Type B pancreatic cell (in vitro differentiated cells): ENCODE measurements at regions not wholly inside any gene's neighbourhood (a gene's known extent, or its start where the extent isn't known, plus 50 kb on each side); places are given as distances from the start of the nearest gene placed in this dataset.

ENCODE experiments used
- DNase-seq: peaks from one replicate; pipeline ENCODE4 v3.0.0; 2021; ENCODE audit warnings: mixed read lengths; ENCODE audit not compliant: unreplicated experiment; ENCODE audit errors: extremely low spot score
- H3K27ac Mint-ChIP-seq: 2 replicates; pipeline ENCODE4 v1.8.0; 2021; ENCODE audit warnings: mild to moderate bottlenecking, mixed read lengths
- H3K27me3 Mint-ChIP-seq: 2 replicates; pipeline ENCODE4 v1.8.0; 2021; ENCODE audit warnings: mixed read lengths
- H3K36me3 Mint-ChIP-seq: 2 replicates; pipeline ENCODE4 v1.8.0; 2021; ENCODE audit warnings: mixed read lengths
- H3K4me1 Mint-ChIP-seq: one replicate; pipeline ENCODE4 v1.8.0; 2021; ENCODE audit warnings: mixed read lengths; ENCODE audit not compliant: unreplicated experiment
- H3K4me3 Mint-ChIP-seq: 2 replicates; pipeline ENCODE4 v1.8.0; 2021; ENCODE audit warnings: mild to moderate bottlenecking, mixed read lengths
- H3K9me3 Mint-ChIP-seq: 2 replicates; pipeline ENCODE4 v1.8.0; 2021; ENCODE audit warnings: mixed read lengths
- TF ChIP-seq, protein P1 (sequence below): fragments of 200-600 bp; sonication (generic); conservative IDR thresholded peaks from 2 replicates; pipeline ENCODE4 v1.5.0; 2021; ENCODE audit warnings: antibody characterized with exemption, mild to moderate bottlenecking

DNA sequence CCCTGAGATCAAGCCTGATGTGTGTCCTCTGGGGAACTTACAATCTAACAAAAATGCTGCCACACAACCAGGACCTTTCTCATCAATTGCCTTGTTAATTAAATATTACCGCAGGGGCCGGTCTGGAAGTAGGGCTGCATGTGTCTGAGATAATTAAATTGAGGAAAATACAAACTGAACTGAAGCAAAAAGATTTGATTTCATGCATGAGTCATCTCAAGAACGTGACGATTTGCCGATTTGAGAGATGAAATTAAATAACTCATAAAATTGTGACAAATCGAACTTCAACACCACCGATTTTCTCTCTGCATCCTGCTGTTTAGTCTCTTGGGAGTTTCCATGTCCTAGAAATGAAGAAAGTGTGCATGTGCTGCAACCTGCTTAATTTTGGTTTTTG is 94.6 kb upstream of the DAAM1 start:
- Mint-ChIP-seq H3K27me3 (peaks cover 5% of the 10 kb centered on the region), H3K9me3 (no peaks in the 10 kb centered on the region), H3K27ac (no peak overlapping the region), H3K4me1 (peaks cover 5% of the 10 kb centered on the region), H3K4me3 (no peak overlapping the region), H3K36me3 (no peaks in the 10 kb centered on the region)
- no peak for DNase-seq
- TF ChIP-seq, protein P1, sequence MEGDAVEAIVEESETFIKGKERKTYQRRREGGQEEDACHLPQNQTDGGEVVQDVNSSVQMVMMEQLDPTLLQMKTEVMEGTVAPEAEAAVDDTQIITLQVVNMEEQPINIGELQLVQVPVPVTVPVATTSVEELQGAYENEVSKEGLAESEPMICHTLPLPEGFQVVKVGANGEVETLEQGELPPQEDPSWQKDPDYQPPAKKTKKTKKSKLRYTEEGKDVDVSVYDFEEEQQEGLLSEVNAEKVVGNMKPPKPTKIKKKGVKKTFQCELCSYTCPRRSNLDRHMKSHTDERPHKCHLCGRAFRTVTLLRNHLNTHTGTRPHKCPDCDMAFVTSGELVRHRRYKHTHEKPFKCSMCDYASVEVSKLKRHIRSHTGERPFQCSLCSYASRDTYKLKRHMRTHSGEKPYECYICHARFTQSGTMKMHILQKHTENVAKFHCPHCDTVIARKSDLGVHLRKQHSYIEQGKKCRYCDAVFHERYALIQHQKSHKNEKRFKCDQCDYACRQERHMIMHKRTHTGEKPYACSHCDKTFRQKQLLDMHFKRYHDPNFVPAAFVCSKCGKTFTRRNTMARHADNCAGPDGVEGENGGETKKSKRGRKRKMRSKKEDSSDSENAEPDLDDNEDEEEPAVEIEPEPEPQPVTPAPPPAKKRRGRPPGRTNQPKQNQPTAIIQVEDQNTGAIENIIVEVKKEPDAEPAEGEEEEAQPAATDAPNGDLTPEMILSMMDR: no peak

DNA sequence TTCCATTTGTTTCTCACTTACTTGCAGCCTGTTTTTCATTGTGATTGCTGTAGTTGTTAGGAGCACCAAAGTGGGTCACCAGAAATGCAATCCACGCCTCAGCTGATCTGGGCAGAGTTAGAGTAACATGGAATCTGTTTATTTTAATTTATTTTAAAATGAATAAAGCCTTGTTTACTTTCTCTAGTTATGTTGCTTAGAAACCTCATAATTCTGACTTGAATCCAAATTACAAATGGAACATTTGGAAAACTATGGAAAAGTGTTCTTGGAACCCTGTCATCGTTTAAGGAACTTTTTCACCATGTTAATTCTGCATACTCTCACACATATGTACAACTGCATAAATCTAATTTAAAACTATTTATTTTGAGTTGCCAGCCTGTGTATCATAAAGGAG is 92.2 kb upstream of the DAAM1 start:
- no peak overlapping the region for H3K27ac Mint-ChIP-seq
- no peak overlapping the region for H3K4me3 Mint-ChIP-seq
- TF ChIP-seq, protein P1: no peak
- peaks cover 5% of the 10 kb centered on the region for H3K27me3 Mint-ChIP-seq
- H3K36me3 Mint-ChIP-seq: no peaks in the 10 kb centered on the region
- H3K9me3 Mint-ChIP-seq: no peaks in the 10 kb centered on the region
- peaks cover 5% of the 10 kb centered on the region for H3K4me1 Mint-ChIP-seq
- no peak for DNase-seq

DNA sequence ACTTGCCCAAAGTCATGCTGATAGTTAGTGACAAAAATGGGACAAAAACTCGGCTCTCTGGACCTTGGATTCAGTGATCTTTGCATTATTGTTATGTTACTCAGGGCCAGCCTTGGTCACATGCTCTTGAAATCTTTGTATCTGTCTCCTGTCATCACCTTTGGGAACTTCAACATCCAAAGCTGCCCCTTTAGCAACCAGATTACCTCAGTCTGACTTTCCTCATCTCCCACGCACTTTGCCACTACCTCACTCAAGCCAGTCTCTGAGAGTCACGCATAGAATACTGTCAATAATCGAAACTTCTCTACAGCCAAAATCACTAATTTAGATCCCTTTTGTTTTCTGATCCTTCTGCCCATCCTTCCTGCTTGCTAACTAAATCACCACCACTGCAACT is 90.8 kb upstream of the DAAM1 start:
- TF ChIP-seq, protein P1: no peak
- Mint-ChIP-seq H3K27ac (no peak overlapping the region), H3K36me3 (no peaks in the 10 kb centered on the region), H3K4me1 (peaks cover 5% of the 10 kb centered on the region), H3K4me3 (no peak overlapping the region), H3K27me3 (peaks cover under 1% of the 10 kb centered on the region), H3K9me3 (no peaks in the 10 kb centered on the region)
- DNase-seq: no peak

DNA sequence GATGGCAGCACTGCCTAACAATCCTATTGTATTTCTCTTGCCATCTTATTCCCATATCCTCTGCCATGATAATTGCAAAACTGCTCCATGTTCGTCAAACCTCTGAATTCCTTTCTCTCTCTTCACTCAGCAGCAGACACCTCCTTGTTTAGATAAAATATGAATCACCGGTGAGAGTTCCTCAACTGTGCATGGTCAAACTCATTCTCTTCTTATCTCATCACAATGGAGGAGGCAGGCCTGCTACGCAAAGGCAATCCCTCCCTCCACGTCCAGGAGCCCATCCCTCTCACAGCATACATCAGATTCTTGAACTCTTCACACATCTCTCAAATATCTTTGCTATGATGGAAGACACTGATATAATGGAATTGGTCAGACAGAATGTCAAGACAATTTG is 90.1 kb upstream of the DAAM1 start:
- no peak overlapping the region for H3K4me3 Mint-ChIP-seq
- no peak for DNase-seq
- H3K36me3 Mint-ChIP-seq: no peaks in the 10 kb centered on the region
- no peaks in the 10 kb centered on the region for H3K27me3 Mint-ChIP-seq
- no peaks in the 10 kb centered on the region for H3K9me3 Mint-ChIP-seq
- peaks cover 5% of the 10 kb centered on the region for H3K4me1 Mint-ChIP-seq
- TF ChIP-seq, protein P1: no peak
- no peak overlapping the region for H3K27ac Mint-ChIP-seq

DNA sequence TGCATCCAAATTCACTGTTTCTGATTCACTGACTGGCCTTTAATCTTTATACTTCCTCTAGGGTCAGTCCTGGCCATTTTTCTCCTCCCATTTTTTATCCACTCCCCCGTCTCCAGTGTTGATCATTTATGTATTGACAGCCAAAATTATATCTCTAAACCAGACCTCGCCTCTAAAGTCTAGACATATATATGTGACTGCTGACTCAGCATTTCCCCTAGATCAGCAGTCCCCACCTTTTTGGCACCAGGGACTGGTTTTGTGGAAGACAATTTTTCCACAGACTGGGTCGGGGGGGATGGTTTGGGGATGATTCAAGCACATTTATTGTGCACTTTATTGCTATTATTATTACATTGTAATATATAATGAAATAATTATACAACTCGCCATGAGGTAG is 88.3 kb upstream of the DAAM1 start:
- Mint-ChIP-seq H3K27me3 (no peaks in the 10 kb centered on the region), H3K9me3 (no peaks in the 10 kb centered on the region), H3K4me1 (peaks cover 5% of the 10 kb centered on the region), H3K36me3 (no peaks in the 10 kb centered on the region), H3K27ac (no peak overlapping the region), H3K4me3 (no peak overlapping the region)
- DNase-seq: no peak
- TF ChIP-seq, protein P1: no peak

DNA sequence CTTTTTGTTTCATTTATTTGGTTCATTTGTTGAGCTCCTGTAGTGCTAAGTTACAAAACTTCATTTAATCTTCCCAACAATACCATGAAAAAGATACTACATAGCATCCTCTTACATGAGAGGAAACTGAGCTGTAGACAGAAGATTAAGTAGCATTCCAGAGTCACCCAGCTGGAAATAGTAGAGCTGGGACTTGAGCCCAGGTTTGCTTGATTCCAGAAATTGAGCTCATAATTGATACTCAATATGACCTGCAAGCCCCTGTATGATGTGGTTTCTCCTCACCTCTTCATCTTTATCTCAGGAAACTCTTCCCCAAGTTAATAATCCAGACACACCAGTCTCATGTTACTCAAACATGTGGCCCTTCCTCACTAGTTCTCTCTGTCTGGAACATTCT is 87.0 kb upstream of the DAAM1 start:
- no peak for DNase-seq
- Mint-ChIP-seq H3K27ac (no peak overlapping the region), H3K4me3 (no peak overlapping the region), H3K27me3 (no peaks in the 10 kb centered on the region), H3K9me3 (peaks cover 2% of the 10 kb centered on the region), H3K36me3 (no peaks in the 10 kb centered on the region), H3K4me1 (peaks cover 5% of the 10 kb centered on the region)
- TF ChIP-seq, protein P1: no peak
